ENCODE measurements at regions not wholly inside any gene's neighbourhood (a gene's known extent, or its start where the extent isn't known, plus 50 kb on each side); places are given as distances from the start of the nearest gene placed in this dataset.
"Not testable (repeated sequence)": the region's sequence is repeated elsewhere in the genome, so short reads cannot be mapped to it uniquely, and the experiment has no call there.

GRCh38 chr2:167632271-167632670 lies 615.1 kb downstream of the STK39 start:
- H4K91ac ChIP-seq (replicated peaks; ENCODE audit: insufficient read length, low read length); H3K4me2 ChIP-seq (ENCODE audit: insufficient read depth in 1 of 2, low read depth in 2 of 2, low read length in 2 of 2); H3K4me3 ChIP-seq (ENCODE audit: extremely low read depth in 1 of 4, insufficient read depth in 2 of 4, low read depth in 3 of 4, low read length in 4 of 4); H3K4ac ChIP-seq (replicated peaks; ENCODE audit: insufficient read length, low read depth, low read length); H3K23me2 ChIP-seq (ENCODE audit: low read depth, low read length); H2AK5ac ChIP-seq (ENCODE audit: low read depth, low read length); H4K8ac ChIP-seq (ENCODE audit: extremely low read depth, insufficient read depth, low read length); H3K79me2 ChIP-seq (ENCODE audit: control insufficient read depth in 1 of 2, insufficient read depth in 2 of 2, low read length in 2 of 2); H2AFZ ChIP-seq (ENCODE audit: low read length); H4K5ac ChIP-seq (ENCODE audit: insufficient read length, low read depth, low read length); FAIRE-seq; H3K36me3 ChIP-seq (ENCODE audit: control insufficient read depth in 2 of 4, insufficient read depth in 4 of 4, low read length in 3 of 4); H3K4me1 ChIP-seq (replicated peaks in 1 of 4; ENCODE audit: control insufficient read depth in 3 of 4, insufficient read depth in 4 of 4, low read length in 3 of 4); H2BK12ac ChIP-seq (ENCODE audit: low read depth, low read length); POLR2A ChIA-PET (ENCODE audit: partially characterized antibody); H3K27me3 ChIP-seq (replicated peaks in 1 of 4; ENCODE audit: control insufficient read depth in 3 of 4, extremely low read depth in 1 of 4, insufficient read depth in 3 of 4, low read length in 3 of 4); H2BK5ac ChIP-seq (ENCODE audit: low read depth, low read length); H3K56ac ChIP-seq (replicated peaks; ENCODE audit: insufficient read length, low read depth, low read length); H2BK120ac ChIP-seq (replicated peaks; ENCODE audit: low read depth, low read length); H3K79me1 ChIP-seq (ENCODE audit: low read depth, low read length); H3K9ac ChIP-seq (replicated peaks in 1 of 4; ENCODE audit: extremely low read depth in 1 of 4, low read depth in 3 of 4, low read length in 3 of 4); H3K18ac ChIP-seq (ENCODE audit: extremely low read depth, low read length); H3K14ac ChIP-seq (ENCODE audit: insufficient read length); H3K27ac ChIP-seq (ENCODE audit: low read depth, low read length); H2BK15ac ChIP-seq (ENCODE audit: low read length); CTCF ChIA-PET (ENCODE audit: partially characterized antibody); H3K9me3 ChIP-seq (ENCODE audit: insufficient read depth in 2 of 2, low read depth in 1 of 2, low read length in 1 of 2); H3K23ac ChIP-seq (ENCODE audit: insufficient read length); DNase-seq (ENCODE audit: low read depth in 1 of 2, low spot score in 2 of 2); H2BK20ac ChIP-seq (ENCODE audit: low read length); H4K20me1 ChIP-seq (replicated peaks in 1 of 2; ENCODE audit: control insufficient read depth in 1 of 2, insufficient read depth in 2 of 2, low read length in 2 of 2): not testable (repeated sequence)
- WGBS, 2 experiments (ENCODE audit: extremely low coverage in 1 of 2, insufficient coverage in 1 of 2, insufficient read length in 1 of 2, insufficient replicate concordance in 2 of 2, low coverage in 1 of 2, low lambda C conversion rate in 2 of 2, missing lambda C conversion rate in 1 of 2) = 75% methylated on average over 1 of the region's 1 CpG; no CpG with 5 or more reads in 1 of the 2 experiments
